Brain pericyte (primary cell): ENCODE measurements at regions not wholly inside any gene's neighbourhood (a gene's known extent, or its start where the extent isn't known, plus 50 kb on each side); places are given as distances from the start of the nearest gene placed in this dataset.

Source experiments
- DNase-seq: peaks from one replicate; pipeline ENCODE4 v3.0.0-alpha.2; 2012; ENCODE audit warnings: low read depth, low spot score

DNA sequence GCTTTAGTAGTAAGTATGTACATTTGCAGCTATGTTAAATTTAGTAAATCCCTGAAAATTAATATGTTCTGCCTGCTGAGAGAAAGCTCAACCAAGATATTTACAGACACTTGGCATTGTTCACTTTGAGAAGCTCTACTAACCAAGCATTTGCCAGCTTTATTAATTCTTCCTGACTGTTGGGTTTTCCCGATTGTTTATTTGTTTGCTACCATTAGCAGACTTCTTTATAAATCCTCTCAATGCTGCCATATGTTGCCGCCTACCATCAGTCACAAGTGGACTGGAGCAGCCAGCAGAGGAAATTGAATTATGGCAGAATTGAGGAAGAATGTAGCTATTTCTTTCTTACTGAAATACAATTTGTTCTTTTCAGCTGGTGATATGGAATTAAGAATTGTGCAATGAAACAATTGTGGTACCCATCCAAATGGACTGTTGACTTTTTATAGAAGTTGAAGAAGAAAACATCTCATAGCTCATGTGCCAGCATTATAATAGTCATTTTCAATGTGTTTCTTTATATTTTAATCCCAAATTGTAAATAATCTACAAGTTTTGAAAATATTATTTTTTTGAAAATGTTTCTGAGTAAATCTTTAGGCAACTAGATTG lies 588.7 kb upstream of the CDH6 start:
- no peak for DNase-seq

DNA sequence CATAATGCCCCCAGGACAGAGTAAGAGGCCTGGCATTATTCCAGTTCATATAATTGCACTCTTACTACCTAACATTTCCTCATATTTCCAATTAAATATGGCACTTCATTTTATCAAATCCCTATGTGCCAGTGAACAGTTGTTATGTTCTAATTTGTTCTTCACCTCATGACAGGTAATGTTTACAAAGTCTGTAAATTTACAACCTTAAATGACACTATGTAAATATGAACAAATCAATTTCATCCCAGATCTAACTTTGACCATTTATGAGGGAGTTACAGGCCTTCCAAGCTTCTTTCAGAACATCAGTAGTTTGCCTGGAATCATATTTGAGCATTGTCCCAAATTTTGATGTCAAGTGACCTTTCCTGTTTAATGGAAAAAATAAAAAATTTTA lies 592.6 kb upstream of the CDH6 start:
- DNase-seq, result no peak

DNA sequence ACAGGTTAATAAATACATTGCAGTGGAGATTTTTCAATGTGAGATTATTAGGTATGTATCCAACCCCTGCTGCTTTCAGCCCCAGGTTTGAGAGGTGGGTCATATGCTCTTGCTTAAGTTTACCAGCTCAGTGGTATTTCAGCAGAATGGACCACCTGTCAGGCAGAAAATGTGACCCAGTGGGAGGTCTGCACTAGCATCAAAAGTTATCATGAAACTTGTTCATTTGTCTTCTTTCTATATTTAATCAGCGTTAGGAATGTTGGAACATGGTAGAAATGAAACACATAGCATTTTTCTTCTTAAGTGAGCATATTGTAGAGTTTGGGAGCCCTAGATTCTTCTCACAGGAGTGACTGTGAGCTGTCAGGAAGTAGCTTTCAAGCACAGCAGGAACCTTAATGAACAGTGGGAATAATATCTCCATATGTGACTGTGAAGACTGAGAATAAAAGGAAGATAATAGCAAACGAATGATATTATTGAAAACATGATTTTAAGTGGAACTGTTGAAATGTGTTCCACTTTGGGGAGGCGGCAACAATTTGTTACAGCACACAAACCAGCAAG lies 596.9 kb upstream of the CDH6 start:
- no peak for DNase-seq

DNA sequence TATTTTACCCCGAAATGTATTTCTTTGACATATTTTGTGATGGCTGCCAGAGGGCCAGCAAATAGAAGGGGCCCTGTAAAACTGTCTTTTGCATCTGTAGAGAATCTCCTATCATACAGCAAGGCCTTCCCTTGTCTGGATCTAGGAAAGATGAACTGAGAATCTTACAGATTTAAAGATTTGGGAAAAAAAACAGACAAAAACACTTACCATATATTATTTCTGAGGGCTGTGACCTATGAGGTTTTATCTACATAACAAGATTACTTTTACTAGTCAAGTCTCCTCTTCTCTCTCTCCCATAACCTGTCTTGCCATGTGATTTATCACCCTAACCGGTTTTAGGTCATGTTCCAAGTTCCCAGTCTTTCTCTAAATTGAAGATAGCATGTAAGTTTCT lies 599.2 kb upstream of the CDH6 start:
- DNase-seq, result no peak

DNA sequence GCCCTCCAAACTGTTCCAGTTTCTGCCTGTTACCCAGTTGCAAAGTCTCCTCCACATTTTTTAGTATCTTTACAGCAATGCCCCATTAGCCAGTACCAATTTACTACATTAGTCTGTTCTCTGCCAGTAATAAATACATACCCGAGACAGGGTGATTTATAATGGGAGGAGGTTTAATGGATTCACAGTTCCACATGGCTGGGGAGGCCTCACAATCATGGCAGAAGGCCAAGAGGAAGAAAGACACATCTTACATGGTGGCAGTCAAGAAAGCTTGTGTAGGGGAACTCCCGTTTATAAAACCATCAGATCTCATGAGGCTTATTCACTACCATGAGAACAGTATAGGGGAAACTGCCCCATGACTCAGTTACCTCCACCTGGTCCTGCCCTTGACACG lies 600.7 kb upstream of the CDH6 start:
- no peak for DNase-seq

DNA sequence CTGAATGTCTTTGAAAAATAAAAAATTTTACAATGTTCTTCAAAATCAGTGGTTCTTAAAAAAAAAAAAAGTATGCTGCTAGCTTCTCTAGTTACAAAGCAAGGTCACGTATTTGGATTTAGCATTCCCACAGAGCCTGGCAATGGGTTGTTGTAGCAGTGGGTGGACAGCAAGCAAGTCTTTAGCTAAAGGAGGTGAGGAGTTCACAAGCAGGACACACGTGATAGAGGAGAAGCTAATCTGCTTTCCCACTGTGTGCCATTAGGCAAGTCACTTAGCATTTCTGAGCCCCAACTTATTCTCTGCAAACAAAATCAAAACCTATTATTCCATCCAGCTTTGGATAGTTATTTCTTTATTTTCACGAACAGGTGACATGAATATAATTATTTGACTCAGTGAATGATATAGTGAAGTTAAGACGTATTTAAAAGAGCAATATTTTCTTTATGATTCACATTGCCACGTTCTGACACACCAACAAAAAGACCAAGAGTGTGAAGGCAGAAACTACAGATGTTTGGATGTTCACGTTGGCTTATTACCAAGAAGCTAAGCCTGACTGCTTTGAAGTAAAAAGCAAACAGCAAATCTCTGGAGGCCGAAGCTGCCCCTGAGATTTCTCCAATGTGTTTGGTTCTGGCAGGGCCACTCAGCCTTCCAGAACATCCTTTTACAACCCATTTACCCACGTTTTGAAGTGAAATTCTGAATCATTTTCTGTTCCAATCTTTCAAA lies 612.1 kb upstream of the CDH6 start:
- peak; percentile 90 for DNase-seq

DNA sequence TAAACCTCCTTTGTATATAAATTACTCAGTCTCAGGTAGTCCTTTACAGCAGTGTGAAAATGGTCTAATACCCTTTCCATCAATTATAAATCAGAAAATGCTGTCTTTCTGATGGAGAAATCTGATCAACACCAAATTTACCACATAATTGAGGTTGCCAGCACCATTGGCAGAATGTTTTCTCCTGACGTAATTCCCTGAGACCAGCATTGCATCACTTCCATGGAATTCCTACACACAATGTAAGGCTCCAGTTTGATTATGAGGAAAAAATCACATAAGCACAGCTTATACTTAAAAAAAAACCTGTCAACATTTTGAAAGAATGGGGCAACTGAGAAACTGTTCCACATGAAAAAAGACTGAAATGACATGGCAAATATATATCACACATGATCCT lies 618.7 kb upstream of the CDH6 start:
- DNase-seq, result no peak

DNA sequence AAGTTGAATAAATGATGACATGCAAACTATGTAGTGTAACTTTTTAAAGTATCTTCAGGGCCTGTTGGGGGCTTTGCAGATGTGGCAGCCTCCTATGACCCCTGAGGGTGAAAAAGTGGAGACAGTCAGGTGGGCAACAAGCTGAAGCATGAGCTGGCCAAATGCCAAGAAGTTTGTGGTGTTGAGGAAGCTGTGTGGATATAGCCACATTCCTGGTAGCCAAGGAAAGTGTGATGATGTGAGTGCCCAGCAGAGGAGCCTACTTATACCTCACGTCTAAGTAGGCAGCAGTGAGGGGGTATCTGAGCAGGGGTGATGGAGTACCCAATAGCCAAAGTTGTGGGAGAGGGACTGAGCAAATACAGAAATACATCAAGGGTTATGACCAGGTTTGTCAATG lies 621.2 kb upstream of the CDH6 start:
- no peak for DNase-seq

DNA sequence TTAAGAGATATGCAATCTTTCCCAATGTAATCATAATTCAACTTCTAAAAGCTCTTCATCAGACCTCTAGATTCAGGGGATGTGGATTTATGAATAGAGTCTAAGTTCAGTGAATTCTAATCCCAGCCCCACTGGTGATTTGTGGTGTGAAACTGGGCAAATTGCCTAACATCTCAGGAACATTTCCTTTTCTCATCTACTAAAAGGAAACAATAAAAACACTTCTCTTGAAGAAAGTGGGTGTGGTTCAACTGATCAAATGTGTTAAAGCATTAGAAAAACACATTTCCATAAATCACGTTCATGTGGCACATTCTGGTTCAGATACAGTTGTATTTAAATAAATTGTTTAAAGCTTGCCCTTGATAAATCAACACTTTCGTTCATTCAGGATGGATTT lies 631.7 kb upstream of the CDH6 start:
- no peak for DNase-seq

DNA sequence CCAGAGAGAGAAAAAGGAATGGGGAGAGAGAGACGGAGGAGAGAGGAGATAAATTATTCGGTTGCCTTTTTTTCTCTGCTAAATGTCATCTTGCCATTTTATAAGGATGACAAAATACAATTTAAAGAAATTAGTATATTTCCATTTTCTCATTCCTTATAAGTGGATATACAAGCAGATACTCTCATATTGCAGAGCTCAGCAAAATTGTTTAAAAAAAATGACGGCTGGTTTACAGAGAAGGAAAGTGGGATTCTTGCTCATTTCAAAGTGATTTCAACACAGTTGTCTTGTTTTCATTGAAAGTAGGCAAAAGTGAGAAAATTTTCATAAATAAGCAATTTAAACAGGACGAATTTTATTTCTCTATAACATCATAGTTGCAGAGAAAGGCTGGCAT lies 641.9 kb upstream of the CDH6 start:
- DNase-seq, result no peak

DNA sequence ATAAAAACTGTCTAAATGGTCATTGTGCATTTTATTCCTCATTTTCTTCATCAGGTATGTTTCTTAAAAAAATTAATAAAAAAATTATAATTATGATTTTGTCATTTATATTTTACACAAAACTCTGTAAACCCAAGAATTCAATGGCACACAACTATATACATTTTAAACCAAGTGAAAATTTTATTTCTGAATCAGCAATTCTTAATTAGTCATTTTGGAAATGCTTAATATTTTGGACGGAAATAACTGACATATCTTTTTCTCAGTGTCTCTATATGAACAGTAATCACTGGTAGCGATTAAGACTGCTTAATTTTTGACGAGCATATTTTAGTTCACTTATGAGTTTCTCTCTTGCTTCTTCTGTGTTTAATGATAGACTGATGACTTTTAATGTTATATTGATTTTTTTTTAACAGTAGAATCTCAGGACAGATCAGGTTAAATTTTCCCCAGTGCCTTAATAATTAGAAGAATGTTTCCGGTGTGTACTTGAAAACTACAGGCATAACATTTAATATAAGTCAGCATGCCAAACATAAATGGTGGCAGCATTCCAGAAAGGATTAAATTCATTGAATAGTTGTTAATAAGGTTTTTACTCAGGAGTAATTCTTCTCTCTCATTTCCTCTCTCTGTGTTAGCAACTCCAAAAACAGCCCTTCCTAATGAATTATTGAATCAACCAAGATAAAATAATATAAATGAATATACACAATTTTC lies 644.7 kb upstream of the CDH6 start:
- DNase-seq, result no peak

DNA sequence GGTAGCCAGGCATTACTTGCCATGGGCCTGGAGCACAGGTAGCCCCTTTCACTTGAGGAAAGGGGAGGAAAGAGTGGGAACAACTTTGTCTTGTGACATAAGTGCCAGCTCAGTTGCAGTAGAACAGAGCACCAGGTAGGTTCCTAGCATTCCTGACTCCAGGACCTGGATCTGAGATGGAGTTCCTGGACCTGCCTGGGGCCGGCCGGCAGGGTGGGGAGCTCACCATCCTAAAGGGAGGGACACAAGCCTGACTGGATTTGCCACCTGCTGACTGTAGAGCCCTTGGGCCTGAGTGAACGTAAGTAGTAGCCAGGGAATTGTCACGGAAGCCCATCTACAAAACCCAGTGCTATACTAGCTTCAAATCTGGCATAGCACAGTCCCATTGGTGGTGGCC lies 653.3 kb upstream of the CDH6 start:
- no peak for DNase-seq

DNA sequence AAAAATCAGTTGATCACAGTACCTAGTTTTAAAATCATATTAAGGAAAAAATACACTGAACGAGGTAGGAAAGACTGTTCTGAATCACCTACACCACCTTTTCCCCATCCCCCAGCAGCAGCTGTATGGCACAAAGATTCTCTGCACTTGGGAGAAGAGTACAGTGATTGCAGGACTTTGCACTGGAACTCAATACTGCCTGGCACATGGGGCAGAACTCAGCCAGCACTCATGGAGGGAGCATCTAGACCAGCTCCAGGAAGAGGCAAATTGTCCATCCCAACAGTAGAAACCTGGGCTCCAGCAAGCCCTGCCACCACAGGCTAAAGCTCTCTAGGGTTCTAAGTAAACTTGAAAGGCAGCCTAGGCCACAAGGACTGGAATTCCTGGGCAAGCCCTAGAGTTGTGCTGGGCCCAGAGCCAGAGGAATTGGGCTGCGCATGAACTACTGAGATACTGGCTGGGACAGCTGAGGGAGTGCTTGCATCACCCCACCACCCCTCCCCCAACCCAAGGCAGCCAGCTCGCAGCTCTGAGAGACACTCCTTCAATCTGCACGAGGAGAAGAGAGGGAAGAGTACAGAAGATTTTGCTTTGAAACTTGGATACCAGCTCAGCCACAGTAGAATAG lies 654.4 kb upstream of the CDH6 start:
- no peak for DNase-seq

DNA sequence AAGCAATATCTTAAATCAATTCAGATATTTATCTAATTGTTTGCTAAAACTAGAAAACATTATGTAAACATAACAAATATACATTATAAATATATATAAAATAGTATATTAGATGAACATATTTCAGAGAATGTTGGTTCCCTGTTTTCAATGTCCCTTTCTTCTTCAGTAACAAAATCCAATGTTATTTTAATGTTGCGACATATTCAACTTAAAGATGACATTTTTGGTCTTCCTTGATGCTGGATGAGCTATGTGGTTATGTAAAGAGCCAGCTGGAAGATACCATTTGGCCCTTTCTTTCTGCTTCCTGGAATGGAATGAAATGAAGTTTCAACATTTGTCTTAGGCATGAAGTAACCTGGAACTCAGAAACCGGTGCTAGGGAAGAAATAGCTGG lies 668.1 kb upstream of the CDH6 start:
- no peak for DNase-seq

DNA sequence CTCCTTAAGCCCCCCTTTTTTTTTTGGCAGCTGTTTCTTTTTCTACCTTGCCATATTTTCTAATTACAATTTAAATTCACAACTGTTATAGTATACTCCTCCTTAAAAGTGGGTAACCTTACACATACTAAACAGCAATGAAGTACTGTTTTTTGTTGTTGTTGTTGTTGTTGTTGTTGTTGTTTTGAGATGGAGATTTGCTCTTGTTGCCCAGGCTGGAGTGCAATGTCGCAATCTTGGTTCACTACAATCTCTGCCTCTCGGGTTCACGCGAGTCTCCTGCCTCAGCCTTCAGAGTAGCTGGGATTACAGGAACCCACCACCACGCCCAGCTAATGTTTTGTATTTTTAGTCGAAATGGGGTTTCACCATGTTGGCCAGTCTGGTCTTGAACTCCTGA lies 669.1 kb upstream of the CDH6 start:
- DNase-seq, result no peak

DNA sequence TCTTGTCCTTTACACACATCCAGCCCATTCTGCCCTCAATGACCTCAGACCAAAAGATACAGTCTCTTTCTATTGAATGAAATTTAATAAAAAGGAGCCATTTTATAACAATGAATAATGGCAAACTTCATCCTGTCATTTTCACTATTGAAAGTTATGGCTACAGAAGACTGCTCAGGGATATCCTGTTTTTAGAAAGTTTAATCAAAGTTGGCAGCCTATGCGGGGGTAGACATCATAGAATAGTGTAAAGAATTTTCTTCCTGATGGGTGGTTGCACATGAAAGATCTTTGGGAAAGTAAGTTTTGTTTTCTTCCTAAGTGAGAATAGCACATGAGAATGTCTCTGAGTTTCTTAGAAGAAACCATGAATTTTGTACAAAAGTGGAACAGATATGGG lies 670.4 kb upstream of the CDH6 start:
- DNase-seq, result no peak

DNA sequence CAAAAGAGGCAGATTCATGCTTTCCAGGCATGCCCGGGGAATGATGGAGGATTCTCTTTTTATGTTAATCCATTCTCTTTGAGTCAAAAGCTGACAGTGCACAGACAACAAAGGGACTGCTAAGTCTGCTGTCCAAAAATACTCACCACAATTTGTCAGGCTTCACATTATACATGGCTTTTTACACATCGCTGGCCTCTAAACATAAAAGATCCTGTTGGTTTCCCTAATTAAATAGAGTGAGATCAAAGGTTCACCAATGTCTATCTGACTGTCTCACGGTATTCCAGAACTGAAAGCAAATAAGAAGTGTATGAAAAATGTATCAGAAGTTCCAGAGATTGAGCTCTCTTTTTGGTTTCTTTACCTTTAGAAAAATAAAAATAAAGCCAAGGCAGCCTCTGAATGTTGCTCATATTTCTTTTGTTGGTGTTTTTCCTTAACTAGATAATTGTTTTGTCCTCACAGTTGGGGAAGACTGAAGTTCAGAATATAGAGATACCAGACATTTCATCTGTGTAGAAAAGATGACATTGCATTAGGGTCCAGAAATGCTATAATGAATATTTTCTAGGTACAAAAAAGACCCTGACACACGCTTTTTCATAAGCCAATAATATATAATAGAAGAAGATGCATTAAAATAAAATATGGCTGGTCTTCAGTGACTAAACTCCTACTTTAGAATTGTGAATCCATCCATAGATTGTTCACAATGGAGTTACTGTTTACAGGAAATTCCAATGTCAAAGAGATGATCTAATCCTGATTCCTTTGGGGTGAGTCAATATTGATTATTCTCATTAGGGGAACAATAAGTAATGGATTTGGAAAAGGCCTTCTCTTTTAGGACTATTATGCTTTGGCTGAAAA lies 688.2 kb upstream of the CDH6 start:
- no peak for DNase-seq

DNA sequence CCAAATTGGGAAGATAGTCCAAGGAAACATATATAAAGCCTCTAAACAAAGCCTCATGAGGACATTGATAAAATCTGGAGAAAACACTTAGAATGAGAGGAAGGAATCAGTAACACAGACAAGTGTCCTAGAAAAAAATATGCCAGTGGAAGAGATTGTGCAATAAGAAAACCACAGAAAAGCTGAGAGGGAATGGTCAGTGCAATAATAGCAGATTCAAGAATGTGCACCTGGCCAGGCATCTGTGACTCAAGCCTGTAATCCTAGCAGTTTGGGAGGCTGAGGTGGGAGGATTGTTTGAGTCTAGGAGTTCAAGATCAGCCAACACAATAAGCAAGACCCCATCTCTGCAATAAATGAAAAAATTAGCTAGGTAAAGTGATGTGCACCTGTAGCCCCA lies 691.2 kb upstream of the CDH6 start:
- peak; percentile 12 for DNase-seq

DNA sequence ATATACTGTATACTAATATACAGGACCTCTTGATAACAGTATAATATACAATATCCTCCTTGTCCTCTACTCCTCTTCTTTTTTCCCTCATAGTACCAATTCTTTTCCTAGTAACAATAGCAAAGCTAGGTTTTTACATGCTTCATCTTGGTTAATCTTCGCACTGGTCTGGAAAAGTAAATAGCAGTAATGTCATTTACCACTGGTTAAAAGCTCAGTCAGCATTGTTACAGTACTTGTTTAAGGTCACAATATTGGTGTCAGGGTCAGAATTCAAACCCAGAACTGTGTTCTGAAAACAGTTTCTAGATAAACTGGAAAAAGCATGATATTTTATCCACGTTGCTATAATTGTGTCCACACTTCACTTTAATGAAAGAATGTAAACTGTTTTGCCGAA lies 692.4 kb upstream of the CDH6 start:
- no peak for DNase-seq

DNA sequence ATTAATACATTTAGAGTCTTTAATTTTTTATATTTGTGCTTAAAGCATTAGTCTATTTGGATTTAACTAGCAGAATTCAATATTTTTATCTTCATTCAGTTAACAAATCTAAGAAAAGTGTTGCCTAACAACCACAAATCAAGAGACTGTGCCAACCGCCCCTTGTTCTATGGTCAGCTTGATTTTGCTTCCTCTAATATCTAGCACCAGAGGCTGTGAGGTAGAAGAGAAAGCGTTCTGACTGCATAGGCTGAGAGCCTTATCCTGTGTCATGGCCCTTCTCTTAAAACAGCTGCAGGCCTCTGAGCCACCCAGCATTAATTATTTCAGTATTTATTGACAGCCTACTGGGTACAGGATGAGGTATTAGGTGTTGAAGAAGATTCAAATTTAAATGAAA lies 693.0 kb upstream of the CDH6 start:
- DNase-seq, result no peak

DNA sequence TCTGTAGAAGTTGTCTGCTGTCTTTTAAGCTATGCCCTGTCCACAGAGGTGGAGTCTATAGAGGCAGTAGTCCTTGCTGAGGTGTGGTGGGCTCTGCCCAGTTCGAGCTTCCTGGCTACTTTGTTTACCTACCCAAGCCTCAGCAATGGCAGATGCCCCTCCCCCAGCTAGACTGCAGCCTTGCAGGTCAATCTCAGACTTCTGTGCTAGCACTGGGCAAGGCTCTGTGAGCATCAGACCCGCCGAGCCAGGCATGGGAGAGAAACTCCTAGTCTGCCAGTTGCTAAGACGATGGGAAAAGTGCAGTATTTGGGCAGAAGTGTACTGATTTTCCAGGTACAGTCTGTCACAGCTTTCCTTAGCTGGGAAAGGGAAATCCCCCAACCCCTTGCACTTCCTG lies 694.1 kb upstream of the CDH6 start:
- DNase-seq, result no peak
